HCT116 (cell line): ENCODE measurements at regions not wholly inside any gene's neighbourhood (a gene's known extent, or its start where the extent isn't known, plus 50 kb on each side); places are given as distances from the start of the nearest gene placed in this dataset.

Source experiments
- ATAC-seq: fragments of 200-7000 bp; cut with Tn5 transposase; 2 replicates; pipeline ENCODE4 v1.9.1; 2020; ENCODE audit warnings: mild to moderate bottlenecking, moderate library complexity
- BruUV-seq: library from RNA; stranded (reverse); fragments of 400-500 nt; replicated peaks from 2 replicates; lab custom pipeline; 2021; lab: Mats Ljungman, UMichigan
- CTCF ChIA-PET: fragments of 300-600 bp; sonication (Branson Sonifier 250); formaldehyde crosslinking; loops from one replicate; lab custom pipeline; 2021; ENCODE audit warnings: antibody characterized with exemption; lab: Charles Lee
- POLR2A ChIA-PET: fragments of 300-600, 350-600 bp; sonication (Branson Sonifier 250); formaldehyde crosslinking; loops from one replicate; lab custom pipeline; 2021; ENCODE audit warnings: antibody characterized with exemption; lab: Charles Lee
- RAD21 ChIA-PET, 2 experiments: fragments of 300-600 bp; sonication (Branson Sonifier 250); formaldehyde crosslinking; loops; one replicate each; lab custom pipeline; 2023; ENCODE audit warnings: low total read pairs in 2 of 2; ENCODE audit not compliant: uncharacterized antibody in 2 of 2, unreplicated experiment in 2 of 2, low non-redundant PET in 1 of 2; lab: Charles Lee
- DNase-seq: peaks from one replicate; pipeline ENCODE4 v3.0.0-alpha.2; 2010; ENCODE audit warnings: low read depth, low spot score
- H2AFZ ChIP-seq: fragments of 200-600 bp; shearing (Covaris generic), sonication (generic); 2 replicates; pipeline ENCODE4 v1.6.1; 2017; ENCODE audit warnings: low read depth, mixed run types, mixed read lengths, antibody characterized with exemption, low read length; ENCODE audit not compliant: poor library complexity, severe bottlenecking
- H3K27ac ChIP-seq: 2 replicates; pipeline ENCODE4 v1.5.1; 2012; ENCODE audit warnings: low read depth, low read length
- H3K27me3 ChIP-seq: fragments of 200-600 bp; sonication (generic); 2 replicates; pipeline ENCODE4 v1.6.1; 2016; ENCODE audit warnings: mixed run types, low read length, mixed read lengths; ENCODE audit not compliant: insufficient read depth
- H3K36me3 ChIP-seq, 2 experiments: fragments of 200-500 bp in 1 of 2; fragments of 200-600 bp in 1 of 2; sonication (Bioruptor generic) in 1 of 2; sonication (generic) in 1 of 2; 2 replicates each; pipeline versions ENCODE4 v1.5.1 to v1.6.1; 2014 to 2016; ENCODE audit warnings: low read length in 2 of 2, inconsistent platforms in 1 of 2, mixed read lengths in 1 of 2, mixed run types in 1 of 2; ENCODE audit not compliant: insufficient read depth in 2 of 2, control insufficient read depth in 1 of 2
- H3K4me1 ChIP-seq, 2 experiments: fragments of 200-600 bp in 1 of 2; sonication (generic) in 1 of 2; 2 replicates each; pipeline versions ENCODE4 v1.5.1 to v1.6.1; 2012 to 2017; ENCODE audit warnings: low read length in 2 of 2, inconsistent platforms in 1 of 2, mild to moderate bottlenecking in 1 of 2, mixed read lengths in 1 of 2, mixed run types in 1 of 2, moderate library complexity in 1 of 2; ENCODE audit not compliant: insufficient read depth in 2 of 2, control insufficient read depth in 1 of 2
- H3K4me2 ChIP-seq: fragments of 200-600 bp; sonication (generic); 2 replicates; pipeline ENCODE4 v1.6.1; 2017; ENCODE audit warnings: mixed run types, low read length, mixed read lengths
- H3K4me3 ChIP-seq, 2 experiments: fragments of 200-600 bp in 1 of 2; sonication (generic) in 1 of 2; replicated peaks in 1 of 2; 2 replicates each; pipeline ENCODE4 v1.5.1; 2011 to 2016; ENCODE audit warnings: low read length in 2 of 2, control low read depth in 1 of 2, low read depth in 1 of 2, mild to moderate bottlenecking in 1 of 2, mixed read lengths in 1 of 2, mixed run types in 1 of 2
- H3K79me2 ChIP-seq: fragments of 200-600 bp; sonication (generic); 2 replicates; pipeline ENCODE4 v1.6.1; 2017; ENCODE audit warnings: mild to moderate bottlenecking, mixed run types, low read length, moderate library complexity, mixed read lengths; ENCODE audit not compliant: insufficient read depth
- H3K9ac ChIP-seq: fragments of 200-600 bp; sonication (generic); 2 replicates; pipeline ENCODE4 v1.6.1; 2016; ENCODE audit warnings: low read length, mixed read lengths
- H3K9me2 ChIP-seq: fragments of 200-600 bp; sonication (generic), shearing (Covaris generic); 2 replicates; pipeline ENCODE4 v1.6.1; 2017; ENCODE audit warnings: mixed run types, mild to moderate bottlenecking, moderate library complexity; ENCODE audit not compliant: insufficient read depth
- H3K9me3 ChIP-seq, 2 experiments: fragments of 200-500 bp in 1 of 2; fragments of 200-600 bp in 1 of 2; sonication (Bioruptor generic) in 1 of 2; sonication (generic) in 1 of 2; 2 replicates each; pipeline ENCODE4 v1.6.1; 2014 to 2017; ENCODE audit warnings: low read length in 2 of 2, mixed read lengths in 2 of 2, inconsistent platforms in 1 of 2, low read depth in 1 of 2, mild to moderate bottlenecking in 1 of 2, mixed run types in 1 of 2, moderate library complexity in 1 of 2; ENCODE audit not compliant: control insufficient read depth in 1 of 2, insufficient read depth in 1 of 2
- H4K20me1 ChIP-seq: fragments of 200-600 bp; sonication (generic), shearing (Covaris generic); 2 replicates; pipeline ENCODE4 v1.6.1; 2017; ENCODE audit warnings: mixed run types, mild to moderate bottlenecking, moderate library complexity; ENCODE audit not compliant: insufficient read depth
- CBX3 ChIP-seq: IDR thresholded peaks from 2 replicates; pipeline ENCODE4 v1.6.1; 2012; ENCODE audit warnings: low read depth
- CEBPB ChIP-seq: IDR thresholded peaks from 2 replicates; pipeline ENCODE4 v1.6.1; 2012; ENCODE audit warnings: low read depth
- EGR1 ChIP-seq: IDR thresholded peaks from 2 replicates; pipeline ENCODE4 v1.6.1; 2012; ENCODE audit warnings: low read depth
- ELF1 ChIP-seq: IDR thresholded peaks from 2 replicates; pipeline ENCODE4 v1.6.1; 2012; ENCODE audit warnings: low read depth, borderline replicate concordance
- EZH2 ChIP-seq: fragments of 200-600 bp; sonication (generic); IDR thresholded peaks from 2 replicates; pipeline ENCODE4 v1.6.1; 2017; ENCODE audit warnings: antibody characterized with exemption, mixed run types
- EZH2phosphoT487 ChIP-seq: fragments of 200-600 bp; IDR thresholded peaks from 2 replicates; pipeline ENCODE4 v1.6.1; 2018; ENCODE audit warnings: antibody characterized with exemption, borderline replicate concordance
- FOSL1 ChIP-seq: IDR thresholded peaks from 2 replicates; pipeline ENCODE4 v1.6.1; 2012; ENCODE audit warnings: low read depth
- JUND ChIP-seq: IDR thresholded peaks from 2 replicates; pipeline ENCODE4 v1.6.1; 2012
- POLR2A ChIP-seq: IDR thresholded peaks from 2 replicates; pipeline ENCODE4 v1.7.0; 2011; ENCODE audit warnings: borderline replicate concordance; ENCODE audit not compliant: insufficient read depth, insufficient read length; ENCODE audit errors: extremely low read depth
- POLR2AphosphoS5 ChIP-seq: IDR thresholded peaks from 2 replicates; pipeline ENCODE4 v1.6.1; 2011; ENCODE audit warnings: mild to moderate bottlenecking, low read depth, low read length, moderate library complexity
- RAD21 ChIP-seq: IDR thresholded peaks from 2 replicates; pipeline ENCODE4 v1.6.1; 2012; ENCODE audit warnings: low read depth, mild to moderate bottlenecking
- SP1 ChIP-seq: IDR thresholded peaks from 2 replicates; pipeline ENCODE4 v1.6.1; 2012; ENCODE audit warnings: low read depth
- SRF ChIP-seq: IDR thresholded peaks from 2 replicates; pipeline ENCODE4 v1.6.1; 2012; ENCODE audit warnings: low read depth
- TCF7L2 ChIP-seq: IDR thresholded peaks from 2 replicates; pipeline ENCODE4 v1.7.0; 2011; ENCODE audit warnings: borderline replicate concordance, inconsistent platforms; ENCODE audit not compliant: insufficient read depth, insufficient read length; ENCODE audit errors: extremely low read depth
- ZFX ChIP-seq: fragments of 450-650 bp; IDR thresholded peaks from 2 replicates; pipeline ENCODE4 v1.6.1; 2017
- intact Hi-C: fragments of 100-400 bp; cut with micrococcal nuclease; formaldehyde crosslinking; loops from 2 replicates; pipeline ENCODE4 v1.10.0; 2022
- TF ChIP-seq, protein P1 (sequence below): IDR thresholded peaks from 2 replicates; pipeline ENCODE4 v1.6.1; 2012; ENCODE audit warnings: low read depth
- TF ChIP-seq, protein P2 (sequence below), 3 experiments: fragments of 200-600 bp in 1 of 3; sonication (generic) in 1 of 3; IDR thresholded peaks in 2 of 3; conservative IDR thresholded peaks in 1 of 3; 2 replicates each; pipeline ENCODE4 v1.5.1; 2012 to 2017; ENCODE audit warnings: low read depth in 2 of 3, low read length in 2 of 3, antibody characterized with exemption in 1 of 3, borderline replicate concordance in 1 of 3, control low read depth in 1 of 3, mild to moderate bottlenecking in 1 of 3, mixed read lengths in 1 of 3, mixed run types in 1 of 3, moderate library complexity in 1 of 3; ENCODE audit not compliant: insufficient read depth in 1 of 3
- TF ChIP-seq, protein P3 (sequence below): IDR thresholded peaks from 2 replicates; pipeline ENCODE4 v1.6.1; 2012
- TF ChIP-seq, protein P4 (sequence below): IDR thresholded peaks from 2 replicates; pipeline ENCODE4 v1.6.1; 2012

DNA sequence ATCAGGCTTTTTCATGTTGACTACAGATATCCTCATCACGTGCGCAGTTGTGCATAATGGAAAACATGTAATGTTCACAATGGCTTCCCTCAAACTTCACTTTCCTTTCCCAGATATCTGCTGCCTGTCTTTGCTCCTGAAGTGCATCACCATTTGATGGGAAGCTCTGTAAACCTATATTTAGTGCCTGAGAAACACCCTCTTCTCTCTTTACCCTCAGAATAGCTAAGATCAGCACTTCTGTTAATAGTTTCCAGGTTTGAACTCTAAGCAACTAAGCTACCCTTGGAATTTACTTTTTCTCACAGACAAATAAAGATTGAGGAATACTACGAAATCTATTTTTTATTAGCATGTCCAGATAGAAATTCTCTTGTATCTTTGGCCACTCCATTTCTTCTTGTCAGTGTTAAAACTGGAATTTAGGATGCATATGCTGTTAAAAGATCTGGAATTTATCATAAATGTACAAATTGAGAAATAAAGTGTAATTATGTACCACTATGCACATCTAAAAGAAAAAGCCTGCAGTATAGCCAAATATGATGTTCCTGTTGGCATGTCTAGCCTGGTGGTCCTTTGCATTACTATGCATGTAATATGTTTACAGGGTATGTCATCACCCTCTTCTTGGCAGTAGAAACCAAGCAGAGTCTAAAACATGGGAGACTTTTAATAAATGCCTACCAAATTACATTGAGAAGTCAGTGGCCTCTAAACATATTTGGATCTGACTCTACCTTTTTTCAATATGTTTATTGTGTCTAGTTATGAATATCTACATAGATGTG, 278.7 kb downstream of the FIGN start:
- POLR2A ChIA-PET, result no interaction called here
- Histone ChIP-seq H3K27ac (no peak overlapping the region), H3K27me3 (peaks cover 44% of the 10 kb centered on the region), H4K20me1 (no peaks in the 10 kb centered on the region), H2AFZ (no peak overlapping the region), H3K4me1 (no peaks in the 10 kb centered on the region), H3K36me3 (no peaks in the 10 kb centered on the region), H3K79me2 (no peaks in the 10 kb centered on the region), H3K4me3 (no peak overlapping the region), H3K9ac (no peak overlapping the region), H3K9me3 (no peaks in the 10 kb centered on the region), H3K9me2 (no peaks in the 10 kb centered on the region), H3K4me2 (no peak overlapping the region)
- RAD21 ChIA-PET, result no interaction called here
- CTCF ChIA-PET, result no interaction called here
- intact Hi-C loops, result no loop called here
- no TSS peak for BruUV-seq
- TF ChIP-seq POLR2AphosphoS5 (no peak), TCF7L2 (no peak), ELF1 (no peak), EZH2phosphoT487 (no peak), ZFX (no peak), JUND (no peak), POLR2A (no peak), SP1 (no peak), CBX3 (no peak), EZH2 (no peak), CEBPB (no peak), SRF (no peak), FOSL1 (no peak), EGR1 (no peak), RAD21 (no peak)
- TF ChIP-seq, protein P1, sequence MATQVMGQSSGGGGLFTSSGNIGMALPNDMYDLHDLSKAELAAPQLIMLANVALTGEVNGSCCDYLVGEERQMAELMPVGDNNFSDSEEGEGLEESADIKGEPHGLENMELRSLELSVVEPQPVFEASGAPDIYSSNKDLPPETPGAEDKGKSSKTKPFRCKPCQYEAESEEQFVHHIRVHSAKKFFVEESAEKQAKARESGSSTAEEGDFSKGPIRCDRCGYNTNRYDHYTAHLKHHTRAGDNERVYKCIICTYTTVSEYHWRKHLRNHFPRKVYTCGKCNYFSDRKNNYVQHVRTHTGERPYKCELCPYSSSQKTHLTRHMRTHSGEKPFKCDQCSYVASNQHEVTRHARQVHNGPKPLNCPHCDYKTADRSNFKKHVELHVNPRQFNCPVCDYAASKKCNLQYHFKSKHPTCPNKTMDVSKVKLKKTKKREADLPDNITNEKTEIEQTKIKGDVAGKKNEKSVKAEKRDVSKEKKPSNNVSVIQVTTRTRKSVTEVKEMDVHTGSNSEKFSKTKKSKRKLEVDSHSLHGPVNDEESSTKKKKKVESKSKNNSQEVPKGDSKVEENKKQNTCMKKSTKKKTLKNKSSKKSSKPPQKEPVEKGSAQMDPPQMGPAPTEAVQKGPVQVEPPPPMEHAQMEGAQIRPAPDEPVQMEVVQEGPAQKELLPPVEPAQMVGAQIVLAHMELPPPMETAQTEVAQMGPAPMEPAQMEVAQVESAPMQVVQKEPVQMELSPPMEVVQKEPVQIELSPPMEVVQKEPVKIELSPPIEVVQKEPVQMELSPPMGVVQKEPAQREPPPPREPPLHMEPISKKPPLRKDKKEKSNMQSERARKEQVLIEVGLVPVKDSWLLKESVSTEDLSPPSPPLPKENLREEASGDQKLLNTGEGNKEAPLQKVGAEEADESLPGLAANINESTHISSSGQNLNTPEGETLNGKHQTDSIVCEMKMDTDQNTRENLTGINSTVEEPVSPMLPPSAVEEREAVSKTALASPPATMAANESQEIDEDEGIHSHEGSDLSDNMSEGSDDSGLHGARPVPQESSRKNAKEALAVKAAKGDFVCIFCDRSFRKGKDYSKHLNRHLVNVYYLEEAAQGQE, result no peak
- TF ChIP-seq, protein P2, sequence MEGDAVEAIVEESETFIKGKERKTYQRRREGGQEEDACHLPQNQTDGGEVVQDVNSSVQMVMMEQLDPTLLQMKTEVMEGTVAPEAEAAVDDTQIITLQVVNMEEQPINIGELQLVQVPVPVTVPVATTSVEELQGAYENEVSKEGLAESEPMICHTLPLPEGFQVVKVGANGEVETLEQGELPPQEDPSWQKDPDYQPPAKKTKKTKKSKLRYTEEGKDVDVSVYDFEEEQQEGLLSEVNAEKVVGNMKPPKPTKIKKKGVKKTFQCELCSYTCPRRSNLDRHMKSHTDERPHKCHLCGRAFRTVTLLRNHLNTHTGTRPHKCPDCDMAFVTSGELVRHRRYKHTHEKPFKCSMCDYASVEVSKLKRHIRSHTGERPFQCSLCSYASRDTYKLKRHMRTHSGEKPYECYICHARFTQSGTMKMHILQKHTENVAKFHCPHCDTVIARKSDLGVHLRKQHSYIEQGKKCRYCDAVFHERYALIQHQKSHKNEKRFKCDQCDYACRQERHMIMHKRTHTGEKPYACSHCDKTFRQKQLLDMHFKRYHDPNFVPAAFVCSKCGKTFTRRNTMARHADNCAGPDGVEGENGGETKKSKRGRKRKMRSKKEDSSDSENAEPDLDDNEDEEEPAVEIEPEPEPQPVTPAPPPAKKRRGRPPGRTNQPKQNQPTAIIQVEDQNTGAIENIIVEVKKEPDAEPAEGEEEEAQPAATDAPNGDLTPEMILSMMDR (IDR thresholded peaks at IDR 0.05 in 2 of 3, conservative IDR thresholded peaks at IDR 0.05 in 1 of 3; ENCODE audit: borderline replicate concordance in 1 of 3, insufficient read depth in 1 of 3, low read depth in 2 of 3, low read length in 2 of 3), result no peak
- TF ChIP-seq, protein P3, sequence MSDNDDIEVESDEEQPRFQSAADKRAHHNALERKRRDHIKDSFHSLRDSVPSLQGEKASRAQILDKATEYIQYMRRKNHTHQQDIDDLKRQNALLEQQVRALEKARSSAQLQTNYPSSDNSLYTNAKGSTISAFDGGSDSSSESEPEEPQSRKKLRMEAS, result no peak
- TF ChIP-seq, protein P4, sequence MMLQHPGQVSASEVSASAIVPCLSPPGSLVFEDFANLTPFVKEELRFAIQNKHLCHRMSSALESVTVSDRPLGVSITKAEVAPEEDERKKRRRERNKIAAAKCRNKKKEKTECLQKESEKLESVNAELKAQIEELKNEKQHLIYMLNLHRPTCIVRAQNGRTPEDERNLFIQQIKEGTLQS, result no peak
- ATAC-seq, result no peak
- DNase-seq, result no peak
